Natural killer cell (primary cell): ENCODE measurements at regions not wholly inside any gene's neighbourhood (a gene's known extent, or its start where the extent isn't known, plus 50 kb on each side); places are given as distances from the start of the nearest gene placed in this dataset.

Source experiments
- ATAC-seq, 3 donors: fragments of 150-1000 bp in 2 of 3; fragments of 200-7000 bp in 1 of 3; cut with Tn5 transposase; 1 replicate in 1 of 3; 2 replicates in 2 of 3; pipeline ENCODE4 v1.10.0; 2021; ENCODE audit warnings: mild to moderate bottlenecking in 2 of 3, moderate library complexity in 2 of 3
- DNase-seq, 2 donors: peaks; one replicate each; pipeline versions ENCODE4 v3.0.0 to v3.0.0-alpha.2; 2013 to 2021; ENCODE audit warnings: mixed read lengths in 1 of 2
- H3K27ac ChIP-seq: one replicate; pipeline ENCODE4 v1.5.1; 2013; ENCODE audit warnings: mild to moderate bottlenecking, low read length
- H3K27me3 ChIP-seq: one replicate; pipeline ENCODE4 v1.6.1; 2013; ENCODE audit warnings: low read length; ENCODE audit not compliant: control insufficient read depth, insufficient read depth
- H3K36me3 ChIP-seq: one replicate; pipeline ENCODE4 v1.6.1; 2013; ENCODE audit warnings: low read length; ENCODE audit not compliant: control insufficient read depth, insufficient read depth
- H3K4me1 ChIP-seq: one replicate; pipeline ENCODE4 v1.6.1; 2013; ENCODE audit warnings: low read length; ENCODE audit not compliant: control insufficient read depth, insufficient read depth
- H3K4me3 ChIP-seq: one replicate; pipeline ENCODE4 v1.5.1; 2013; ENCODE audit warnings: low read length
- H3K9me3 ChIP-seq: one replicate; pipeline ENCODE4 v1.6.1; 2013; ENCODE audit warnings: low read length; ENCODE audit not compliant: control insufficient read depth, insufficient read depth
- H3K27ac Mint-ChIP-seq, 2 donors: one replicate each; pipeline ENCODE4 v1.8.0; 2022; ENCODE audit warnings: mild to moderate bottlenecking in 2 of 2, mixed read lengths in 2 of 2, moderate library complexity in 1 of 2
- H3K27me3 Mint-ChIP-seq, 2 donors: one replicate each; pipeline ENCODE4 v1.8.0; 2022; ENCODE audit warnings: low read depth in 2 of 2, mixed read lengths in 2 of 2
- H3K36me3 Mint-ChIP-seq: one replicate; pipeline ENCODE4 v1.8.0; 2022; ENCODE audit warnings: mixed read lengths
- H3K4me1 Mint-ChIP-seq, 2 donors: one replicate each; pipeline ENCODE4 v1.8.0; 2022; ENCODE audit warnings: mixed read lengths in 2 of 2
- H3K4me3 Mint-ChIP-seq: one replicate; pipeline ENCODE4 v1.8.0; 2022; ENCODE audit warnings: mild to moderate bottlenecking, moderate library complexity, mixed read lengths
- H3K9me3 Mint-ChIP-seq, 2 donors: one replicate each; pipeline ENCODE4 v1.8.0; 2022; ENCODE audit warnings: mixed read lengths in 2 of 2
- CTCF ChIP-seq: fragments of 200-600 bp; IDR thresholded peaks from one replicate; pipeline ENCODE4 v1.8.0; 2022; ENCODE audit warnings: antibody characterized with exemption
- WGBS: methylation state at CpG from one replicate; pipeline ENCODE4 v1.1.7; 2013; ENCODE audit warnings: missing lambda C conversion rate; ENCODE audit not compliant: insufficient coverage; 5-methylcytosine and 5-hydroxymethylcytosine counted together
- intact Hi-C: fragments of 100-400 bp; cut with micrococcal nuclease; formaldehyde crosslinking; loops from one replicate; pipeline ENCODE4 v1.14.2; 2022

- no peak overlapping the region for H3K4me3 Mint-ChIP-seq
- Histone ChIP-seq H3K4me3 (no peak overlapping the region), H3K27me3 (no peaks in the 10 kb centered on the region), H3K27ac (no peak overlapping the region), H3K36me3 (no peaks in the 10 kb centered on the region), H3K4me1 (no peaks in the 10 kb centered on the region), H3K9me3 (no peaks in the 10 kb centered on the region)
- H3K27me3 Mint-ChIP-seq = peaks cover 11 to 22% of the 10 kb centered on the region in 2 donors
- no peaks in the 10 kb centered on the region for H3K36me3 Mint-ChIP-seq
- intact Hi-C loops = no loop called here
- no peak overlapping the region for H3K27ac Mint-ChIP-seq
- WGBS = 71% methylated on average over 3 of the region's 3 CpGs
- H3K9me3 Mint-ChIP-seq = peaks cover 2 to 5% of the 10 kb centered on the region in 2 donors
- H3K4me1 Mint-ChIP-seq = no peaks in the 10 kb centered on the region
- ATAC-seq = no peak
- DNase-seq = no peak
- TF ChIP-seq CTCF = no peak
Measured at GRCh38 chr9:15079989-15080388, 169.8 kb upstream of the FREM1 start.

- Histone ChIP-seq H3K27ac (no peak overlapping the region), H3K36me3 (no peaks in the 10 kb centered on the region), H3K9me3 (no peaks in the 10 kb centered on the region), H3K4me1 (no peaks in the 10 kb centered on the region), H3K4me3 (no peak overlapping the region), H3K27me3 (no peaks in the 10 kb centered on the region)
- Mint-ChIP-seq H3K4me3 (no peak overlapping the region), H3K27ac (no peak overlapping the region), H3K27me3 (peaks cover 13 to 24% of the 10 kb centered on the region in 2 donors), H3K4me1 (no peaks in the 10 kb centered on the region), H3K36me3 (no peaks in the 10 kb centered on the region), H3K9me3 (peaks cover 2 to 5% of the 10 kb centered on the region in 2 donors)
- DNase-seq (no peak), ATAC-seq (no peak)
- no peak for TF ChIP-seq CTCF
- intact Hi-C loops = no loop called here
- WGBS = 93% methylated on average over 4 of the region's 7 CpGs
Measured at GRCh38 chr9:15077946-15078729, 167.9 kb upstream of the FREM1 start.

- H3K27ac ChIP-seq = no peak overlapping the region
- Mint-ChIP-seq H3K4me1 (no peaks in the 10 kb centered on the region), H3K4me3 (no peak overlapping the region), H3K27me3 (peaks cover 14 to 18% of the 10 kb centered on the region in 2 donors), H3K36me3 (no peaks in the 10 kb centered on the region), H3K9me3 (peaks cover 2 to 5% of the 10 kb centered on the region in 2 donors), H3K27ac (no peak overlapping the region)
- no peak for DNase-seq
- no peaks in the 10 kb centered on the region for H3K27me3 ChIP-seq
- intact Hi-C loops = no loop called here
- H3K4me1 ChIP-seq = no peaks in the 10 kb centered on the region
- no peaks in the 10 kb centered on the region for H3K36me3 ChIP-seq
- WGBS = 69% methylated on average over 2 of the region's 2 CpGs
- TF ChIP-seq CTCF = no peak
- H3K9me3 ChIP-seq = no peaks in the 10 kb centered on the region
- ATAC-seq = no peak
- no peak overlapping the region for H3K4me3 ChIP-seq
Measured at GRCh38 chr9:15073620-15074019, 163.4 kb upstream of the FREM1 start.

- H3K9me3 ChIP-seq = no peaks in the 10 kb centered on the region
- H3K4me3 Mint-ChIP-seq = no peak overlapping the region
- H3K27ac ChIP-seq = no peak overlapping the region
- no peaks in the 10 kb centered on the region for H3K36me3 ChIP-seq
- H3K36me3 Mint-ChIP-seq = no peaks in the 10 kb centered on the region
- ATAC-seq (no peak), DNase-seq (no peak)
- H3K27me3 ChIP-seq = no peaks in the 10 kb centered on the region
- peaks cover 9 to 20% of the 10 kb centered on the region in 2 donors for H3K27me3 Mint-ChIP-seq
- H3K4me1 ChIP-seq = no peaks in the 10 kb centered on the region
- TF ChIP-seq CTCF = no peak
- WGBS = 70% methylated on average over 1 of the region's 2 CpGs
- H3K9me3 Mint-ChIP-seq = peaks cover 2% of the 10 kb centered on the region in 2 donors
- intact Hi-C loops = no loop called here
- H3K4me1 Mint-ChIP-seq = no peaks in the 10 kb centered on the region
- H3K27ac Mint-ChIP-seq = no peak overlapping the region
- H3K4me3 ChIP-seq = no peak overlapping the region
Measured at GRCh38 chr9:15070716-15071115, 160.5 kb upstream of the FREM1 start.
